DND-41 (cell line): ENCODE measurements at regions not wholly inside any gene's neighbourhood (a gene's known extent, or its start where the extent isn't known, plus 50 kb on each side); places are given as distances from the start of the nearest gene placed in this dataset.

Experiments
- ATAC-seq: fragments of 200-7000 bp; cut with Tn5 transposase; 3 replicates; pipeline ENCODE4 v1.9.1; 2021; ENCODE audit warnings: low read depth; ENCODE audit not compliant: insufficient read depth
- DNase-seq: peaks from one replicate; pipeline ENCODE4 v3.0.0-alpha.2; 2020
- H2AFZ ChIP-seq: 2 replicates; pipeline ENCODE4 v1.6.0; 2012; ENCODE audit warnings: low read depth, low read length
- H3K27ac ChIP-seq: 2 replicates; pipeline ENCODE4 v1.5.1; 2012; ENCODE audit warnings: low read length, inconsistent platforms
- H3K27me3 ChIP-seq: fragments of 200-600 bp; sonication (generic); 2 replicates; pipeline ENCODE4 v1.6.0; 2012; ENCODE audit warnings: low read length, mild to moderate bottlenecking, inconsistent platforms; ENCODE audit not compliant: insufficient read depth, poor library complexity
- H3K36me3 ChIP-seq: 2 replicates; pipeline ENCODE4 v1.5.1; 2012; ENCODE audit warnings: low read length, inconsistent platforms; ENCODE audit not compliant: insufficient read depth
- H3K4me1 ChIP-seq: 2 replicates; pipeline ENCODE4 v1.5.1; 2012; ENCODE audit warnings: mild to moderate bottlenecking, low read length; ENCODE audit not compliant: insufficient read depth
- H3K4me2 ChIP-seq: 2 replicates; pipeline ENCODE4 v1.6.0; 2012; ENCODE audit warnings: mild to moderate bottlenecking, moderate library complexity, low read length, inconsistent platforms; ENCODE audit not compliant: insufficient read depth
- H3K4me3 ChIP-seq, 2 experiments: fragments of 200-600 bp in 1 of 2; shearing (Covaris generic) in 1 of 2; 2 replicates each; pipeline ENCODE4 v1.5.1; 2012 to 2016; ENCODE audit warnings: inconsistent platforms in 2 of 2, low read length in 2 of 2, mild to moderate bottlenecking in 2 of 2, low read depth in 1 of 2, moderate library complexity in 1 of 2
- H3K79me2 ChIP-seq: 2 replicates; pipeline ENCODE4 v1.6.0; 2012; ENCODE audit warnings: low read length, inconsistent platforms; ENCODE audit not compliant: insufficient read depth
- H3K9ac ChIP-seq: 2 replicates; pipeline ENCODE4 v1.6.0; 2012; ENCODE audit warnings: low read depth, mild to moderate bottlenecking, inconsistent platforms, low read length, moderate library complexity
- H3K9me3 ChIP-seq: 2 replicates; pipeline ENCODE4 v1.5.1; 2012; ENCODE audit warnings: low read length, moderate library complexity, mild to moderate bottlenecking, inconsistent platforms; ENCODE audit not compliant: insufficient read depth, severe bottlenecking
- H4K20me1 ChIP-seq: 2 replicates; pipeline ENCODE4 v1.6.0; 2012; ENCODE audit warnings: low read length; ENCODE audit not compliant: insufficient read depth
- CTCF ChIP-seq: IDR thresholded peaks from 2 replicates; pipeline ENCODE4 v1.5.1; 2012; ENCODE audit warnings: borderline replicate concordance, low read length, moderate library complexity, mild to moderate bottlenecking; ENCODE audit not compliant: poor library complexity, severe bottlenecking; ENCODE audit errors: extremely low read depth
- EZH2 ChIP-seq: IDR thresholded peaks from 3 replicates; pipeline ENCODE4 v1.6.1; 2012; ENCODE audit warnings: borderline replicate concordance, low read depth, mild to moderate bottlenecking, moderate library complexity, low read length, inconsistent platforms; ENCODE audit not compliant: severe bottlenecking

- TF ChIP-seq EZH2 (no peak), CTCF (no peak)
- DNase-seq (no peak), ATAC-seq (no peak)
- Histone ChIP-seq H2AFZ (no peak overlapping the region), H3K4me2 (no peak overlapping the region), H3K4me1 (no peaks in the 10 kb centered on the region), H3K9me3 (no peaks in the 10 kb centered on the region), H3K4me3 (no peak overlapping the region), H3K36me3 (no peaks in the 10 kb centered on the region), H3K27ac (no peak overlapping the region), H3K27me3 (no peaks in the 10 kb centered on the region), H4K20me1 (no peaks in the 10 kb centered on the region), H3K79me2 (no peaks in the 10 kb centered on the region), H3K9ac (no peak overlapping the region)
Observed at GRCh38 chr2:66849153-66849755, 414.3 kb downstream of the MEIS1 start.

GRCh38 chr2:66850376-66850775, 415.5 kb downstream of the MEIS1 start:
- TF ChIP-seq CTCF (no peak), EZH2 (no peak)
- H3K27ac ChIP-seq, result no peak overlapping the region
- H3K4me3 ChIP-seq, result no peak overlapping the region
- no peaks in the 10 kb centered on the region for H3K79me2 ChIP-seq
- H3K27me3 ChIP-seq, result no peaks in the 10 kb centered on the region
- H3K9ac ChIP-seq, result no peak overlapping the region
- no peaks in the 10 kb centered on the region for H3K36me3 ChIP-seq
- no peak overlapping the region for H2AFZ ChIP-seq
- H3K4me2 ChIP-seq, result no peak overlapping the region
- no peak for ATAC-seq
- DNase-seq, result no peak
- no peaks in the 10 kb centered on the region for H4K20me1 ChIP-seq
- H3K4me1 ChIP-seq, result no peaks in the 10 kb centered on the region
- H3K9me3 ChIP-seq, result no peaks in the 10 kb centered on the region

- H4K20me1 ChIP-seq, result no peaks in the 10 kb centered on the region
- H3K36me3 ChIP-seq, result no peaks in the 10 kb centered on the region
- no peak overlapping the region for H3K4me2 ChIP-seq
- DNase-seq, result no peak
- H2AFZ ChIP-seq, result no peak overlapping the region
- H3K4me3 ChIP-seq, result no peak overlapping the region
- no peaks in the 10 kb centered on the region for H3K9me3 ChIP-seq
- H3K79me2 ChIP-seq, result no peaks in the 10 kb centered on the region
- no peak overlapping the region for H3K9ac ChIP-seq
- H3K27me3 ChIP-seq, result no peaks in the 10 kb centered on the region
- no peaks in the 10 kb centered on the region for H3K4me1 ChIP-seq
- TF ChIP-seq CTCF (no peak), EZH2 (no peak)
- H3K27ac ChIP-seq, result no peak overlapping the region
- no peak for ATAC-seq
Observed at GRCh38 chr2:66851449-66851872, 416.5 kb downstream of the MEIS1 start.

- Histone ChIP-seq H2AFZ (no peak overlapping the region), H3K27ac (no peak overlapping the region), H3K4me2 (no peak overlapping the region), H3K9me3 (no peaks in the 10 kb centered on the region), H3K4me3 (no peak overlapping the region), H3K36me3 (no peaks in the 10 kb centered on the region), H3K9ac (no peak overlapping the region), H3K4me1 (no peaks in the 10 kb centered on the region), H3K27me3 (no peaks in the 10 kb centered on the region), H4K20me1 (no peaks in the 10 kb centered on the region), H3K79me2 (no peaks in the 10 kb centered on the region)
- ATAC-seq, result no peak
- DNase-seq, result no peak
- no peak for TF ChIP-seq CTCF
- no peak for TF ChIP-seq EZH2
Observed at GRCh38 chr2:66852953-66853352, 418.0 kb downstream of the MEIS1 start.
